ENCODE measurements at regions not wholly inside any gene's neighbourhood (a gene's known extent, or its start where the extent isn't known, plus 50 kb on each side); places are given as distances from the start of the nearest gene placed in this dataset.

DNA sequence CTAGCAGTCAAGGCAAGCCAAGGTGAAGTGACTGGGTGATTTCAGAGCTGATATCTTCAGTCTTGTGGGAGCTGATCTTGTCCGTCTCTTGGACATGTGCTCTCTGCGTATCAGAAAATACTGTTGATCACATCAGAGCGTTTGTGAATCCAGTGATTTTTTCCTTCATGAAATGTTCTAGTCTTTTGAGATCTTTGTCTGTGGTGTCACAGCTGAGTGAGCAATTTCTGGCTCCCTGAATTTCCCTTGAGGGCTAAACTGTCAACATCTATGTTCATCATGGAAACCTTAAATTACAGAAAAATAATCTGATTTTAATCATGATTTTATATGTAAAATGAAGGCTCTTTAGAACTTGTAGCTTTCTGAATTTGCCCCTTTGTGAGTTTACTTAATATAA lies 432.0 kb downstream of the CCDC85A start:
- Mint-ChIP-seq H3K4me3 (no peak overlapping the region), H3K27me3 (no peaks in the 10 kb centered on the region), H3K27ac (no peak overlapping the region), H3K9me3 (peaks cover 2 to 27% (median 10%) of the 10 kb centered on the region in 7 donors), H3K4me1 (no peaks in the 10 kb centered on the region), H3K36me3 (no peaks in the 10 kb centered on the region)
- ATAC-seq (ENCODE audit: low read depth in 2 of 2) (no peak), DNase-seq (no peak)
- Histone ChIP-seq H3K9me3 (ENCODE audit: control insufficient read depth in 2 of 2, low read length in 2 of 2) (no peaks in the 10 kb centered on the region), H3K4me3 (ENCODE audit: low read depth, low read length) (no peak overlapping the region), H3K4me1 (ENCODE audit: control insufficient read depth, insufficient read depth, low read length, poor library complexity, severe bottlenecking) (no peaks in the 10 kb centered on the region), H3K27ac (ENCODE audit: insufficient read depth, low read length, poor library complexity, severe bottlenecking) (no peak overlapping the region), H3K36me3 (ENCODE audit: control insufficient read depth, insufficient read depth, low read length) (no peaks in the 10 kb centered on the region), H3K27me3 (ENCODE audit: control insufficient read depth, insufficient read depth, low read length) (no peaks in the 10 kb centered on the region)

DNA sequence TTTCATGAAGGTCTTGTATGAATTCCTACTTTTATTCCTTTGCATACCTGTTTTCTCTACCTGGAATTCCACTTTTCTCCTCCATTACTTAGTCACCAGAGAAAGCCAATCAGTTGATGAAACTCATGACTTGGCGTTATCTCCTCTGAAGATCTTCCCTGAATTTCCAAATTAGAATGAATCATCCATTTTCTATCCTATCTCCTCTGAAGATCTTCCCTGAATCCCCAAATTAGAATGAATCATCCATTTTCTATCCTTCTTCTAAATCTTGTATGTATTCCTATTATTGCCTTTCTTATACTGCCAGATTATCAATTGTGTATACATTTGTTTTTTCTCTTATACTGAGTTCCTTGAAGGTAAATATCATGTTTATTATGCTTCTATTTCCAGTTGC lies 440.4 kb downstream of the CCDC85A start:
- Mint-ChIP-seq H3K36me3 (no peaks in the 10 kb centered on the region), H3K9me3 (peaks cover 0 to 25% (median 9%) of the 10 kb centered on the region in 7 donors), H3K27me3 (no peaks in the 10 kb centered on the region), H3K4me3 (no peak overlapping the region), H3K27ac (no peak overlapping the region), H3K4me1 (no peaks in the 10 kb centered on the region)
- no peaks in the 10 kb centered on the region for H3K4me1 ChIP-seq (ENCODE audit: control insufficient read depth, insufficient read depth, low read length, poor library complexity, severe bottlenecking)
- no peak overlapping the region for H3K27ac ChIP-seq (ENCODE audit: insufficient read depth, low read length, poor library complexity, severe bottlenecking)
- no peak for DNase-seq
- H3K27me3 ChIP-seq (ENCODE audit: control insufficient read depth, insufficient read depth, low read length), result no peaks in the 10 kb centered on the region
- no peak overlapping the region for H3K4me3 ChIP-seq (ENCODE audit: low read depth, low read length)
- no peaks in the 10 kb centered on the region for H3K36me3 ChIP-seq (ENCODE audit: control insufficient read depth, insufficient read depth, low read length)
- H3K9me3 ChIP-seq (ENCODE audit: control insufficient read depth in 2 of 2, low read length in 2 of 2), result peaks cover 0 to 3% of the 10 kb centered on the region in 2 experiments
- ATAC-seq (ENCODE audit: low read depth in 2 of 2), result no peak

DNA sequence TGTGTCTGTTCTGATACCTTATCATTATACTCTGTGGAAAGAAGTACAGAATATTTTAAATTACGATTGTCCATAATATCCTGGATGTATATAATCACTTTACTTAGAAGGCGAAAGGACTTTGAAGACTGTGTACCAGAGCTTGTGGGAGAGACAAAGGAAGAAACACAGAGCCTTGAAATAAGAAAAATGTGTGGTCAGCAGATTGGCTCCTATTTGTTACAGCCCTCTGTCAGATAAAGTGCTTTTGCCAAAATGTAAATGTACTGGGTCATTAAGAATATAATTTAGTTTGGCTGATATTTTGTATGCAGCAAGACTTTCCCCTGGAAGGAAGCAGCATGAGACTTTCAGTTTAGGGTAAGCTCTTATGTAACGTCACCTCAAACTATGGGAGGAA lies 443.1 kb downstream of the CCDC85A start:
- Mint-ChIP-seq H3K4me1 (no peaks in the 10 kb centered on the region), H3K9me3 (peaks cover 0 to 16% (median 10%) of the 10 kb centered on the region in 7 donors), H3K4me3 (no peak overlapping the region), H3K27me3 (no peaks in the 10 kb centered on the region), H3K36me3 (no peaks in the 10 kb centered on the region), H3K27ac (no peak overlapping the region)
- Histone ChIP-seq H3K27me3 (ENCODE audit: control insufficient read depth, insufficient read depth, low read length) (no peaks in the 10 kb centered on the region), H3K27ac (ENCODE audit: insufficient read depth, low read length, poor library complexity, severe bottlenecking) (no peak overlapping the region), H3K4me3 (ENCODE audit: low read depth, low read length) (no peak overlapping the region), H3K36me3 (ENCODE audit: control insufficient read depth, insufficient read depth, low read length) (no peaks in the 10 kb centered on the region), H3K9me3 (ENCODE audit: control insufficient read depth in 2 of 2, low read length in 2 of 2) (peaks cover 0 to 3% of the 10 kb centered on the region in 2 experiments), H3K4me1 (ENCODE audit: control insufficient read depth, insufficient read depth, low read length, poor library complexity, severe bottlenecking) (no peaks in the 10 kb centered on the region)
- DNase-seq (no peak), ATAC-seq (ENCODE audit: low read depth in 2 of 2) (no peak)

DNA sequence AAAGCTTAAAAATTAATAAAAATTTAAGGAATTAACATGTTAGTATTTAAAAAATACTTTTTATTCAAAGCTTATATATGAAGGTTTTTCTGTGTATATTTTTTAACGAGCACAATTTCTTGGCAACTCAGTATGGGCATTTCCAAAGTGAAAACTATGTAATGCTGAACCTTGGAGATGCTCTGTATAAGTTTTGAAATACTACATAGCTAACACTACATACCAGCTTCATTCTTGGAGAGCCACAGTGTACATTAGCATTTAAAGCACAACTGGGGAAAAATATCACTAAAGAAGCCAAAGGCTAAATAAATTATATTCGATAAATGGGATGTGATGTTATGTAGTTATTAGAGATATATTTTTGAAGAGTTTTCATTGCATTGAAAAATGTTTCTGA lies 446.5 kb downstream of the CCDC85A start:
- Mint-ChIP-seq H3K27ac (no peak overlapping the region), H3K27me3 (no peaks in the 10 kb centered on the region), H3K4me3 (no peak overlapping the region), H3K4me1 (no peaks in the 10 kb centered on the region), H3K36me3 (no peaks in the 10 kb centered on the region), H3K9me3 (peaks cover 0 to 15% (median 10%) of the 10 kb centered on the region in 7 donors)
- H3K4me3 ChIP-seq (ENCODE audit: low read depth, low read length), result no peak overlapping the region
- DNase-seq (no peak), ATAC-seq (ENCODE audit: low read depth in 2 of 2) (no peak)
- H3K9me3 ChIP-seq (ENCODE audit: control insufficient read depth in 2 of 2, low read length in 2 of 2), result no peaks in the 10 kb centered on the region
- H3K27me3 ChIP-seq (ENCODE audit: control insufficient read depth, insufficient read depth, low read length), result no peaks in the 10 kb centered on the region
- H3K36me3 ChIP-seq (ENCODE audit: control insufficient read depth, insufficient read depth, low read length), result no peaks in the 10 kb centered on the region
- H3K4me1 ChIP-seq (ENCODE audit: control insufficient read depth, insufficient read depth, low read length, poor library complexity, severe bottlenecking), result no peaks in the 10 kb centered on the region
- H3K27ac ChIP-seq (ENCODE audit: insufficient read depth, low read length, poor library complexity, severe bottlenecking), result no peak overlapping the region

DNA sequence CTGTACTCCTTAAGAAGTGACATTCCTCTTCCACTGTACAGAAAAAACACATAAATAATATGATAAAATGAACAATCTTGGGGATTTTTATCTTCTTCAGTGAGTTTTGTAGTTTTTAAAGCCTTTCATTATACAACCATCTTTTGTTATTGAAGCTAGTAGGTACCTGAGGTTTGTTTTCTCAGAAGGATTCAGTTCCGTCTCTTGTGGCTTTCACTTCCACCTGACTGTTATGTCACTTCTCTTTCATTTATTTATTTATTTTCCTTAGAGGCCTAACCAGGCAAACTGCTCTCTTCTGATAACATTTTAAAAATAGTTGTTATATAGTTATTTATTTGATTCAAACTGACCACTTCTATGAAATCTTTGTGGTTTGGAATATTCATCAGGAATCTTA lies 464.2 kb downstream of the CCDC85A start:
- no peaks in the 10 kb centered on the region for H3K9me3 ChIP-seq (ENCODE audit: control insufficient read depth in 2 of 2, low read length in 2 of 2)
- H3K27me3 Mint-ChIP-seq, result no peaks in the 10 kb centered on the region
- no peaks in the 10 kb centered on the region for H3K36me3 Mint-ChIP-seq
- no peaks in the 10 kb centered on the region for H3K4me1 Mint-ChIP-seq
- H3K4me3 Mint-ChIP-seq, result no peak overlapping the region
- no peak overlapping the region for H3K27ac ChIP-seq (ENCODE audit: insufficient read depth, low read length, poor library complexity, severe bottlenecking)
- H3K4me1 ChIP-seq (ENCODE audit: control insufficient read depth, insufficient read depth, low read length, poor library complexity, severe bottlenecking), result no peaks in the 10 kb centered on the region
- ATAC-seq (ENCODE audit: low read depth in 2 of 2) (no peak), DNase-seq (no peak)
- no peaks in the 10 kb centered on the region for H3K27me3 ChIP-seq (ENCODE audit: control insufficient read depth, insufficient read depth, low read length)
- H3K9me3 Mint-ChIP-seq, result peaks cover 0 to 13% (median 8%) of the 10 kb centered on the region in 7 donors
- no peak overlapping the region for H3K27ac Mint-ChIP-seq
- H3K4me3 ChIP-seq (ENCODE audit: low read depth, low read length), result no peak overlapping the region
- H3K36me3 ChIP-seq (ENCODE audit: control insufficient read depth, insufficient read depth, low read length), result no peaks in the 10 kb centered on the region

DNA sequence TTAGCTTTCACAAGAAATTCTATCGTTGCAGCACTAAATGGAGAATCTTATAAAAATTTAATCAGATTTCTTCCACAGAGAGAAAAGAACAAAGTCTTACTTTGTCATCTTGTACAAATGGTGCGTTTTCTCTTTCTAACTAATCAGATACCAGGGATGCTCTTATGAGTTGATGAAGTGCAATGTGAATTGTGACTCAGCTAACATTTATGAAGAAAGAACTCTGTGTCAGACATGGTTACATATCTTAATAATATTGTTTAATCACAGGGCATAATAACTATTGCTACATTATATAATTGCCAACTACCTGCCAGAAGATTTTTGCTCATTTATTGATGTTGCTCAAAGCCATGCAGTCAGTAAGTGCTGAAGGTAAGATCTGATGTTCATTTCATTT lies 465.0 kb downstream of the CCDC85A start:
- no peaks in the 10 kb centered on the region for H3K36me3 ChIP-seq (ENCODE audit: control insufficient read depth, insufficient read depth, low read length)
- Mint-ChIP-seq H3K27me3 (no peaks in the 10 kb centered on the region), H3K4me1 (no peaks in the 10 kb centered on the region), H3K4me3 (no peak overlapping the region), H3K9me3 (peaks cover 0 to 9% (median 7%) of the 10 kb centered on the region in 7 donors), H3K27ac (no peak overlapping the region), H3K36me3 (no peaks in the 10 kb centered on the region)
- H3K27ac ChIP-seq (ENCODE audit: insufficient read depth, low read length, poor library complexity, severe bottlenecking), result no peak overlapping the region
- H3K9me3 ChIP-seq (ENCODE audit: control insufficient read depth in 2 of 2, low read length in 2 of 2), result no peaks in the 10 kb centered on the region
- no peak overlapping the region for H3K4me3 ChIP-seq (ENCODE audit: low read depth, low read length)
- DNase-seq (no peak), ATAC-seq (ENCODE audit: low read depth in 2 of 2) (no peak)
- H3K27me3 ChIP-seq (ENCODE audit: control insufficient read depth, insufficient read depth, low read length), result no peaks in the 10 kb centered on the region
- H3K4me1 ChIP-seq (ENCODE audit: control insufficient read depth, insufficient read depth, low read length, poor library complexity, severe bottlenecking), result no peaks in the 10 kb centered on the region

DNA sequence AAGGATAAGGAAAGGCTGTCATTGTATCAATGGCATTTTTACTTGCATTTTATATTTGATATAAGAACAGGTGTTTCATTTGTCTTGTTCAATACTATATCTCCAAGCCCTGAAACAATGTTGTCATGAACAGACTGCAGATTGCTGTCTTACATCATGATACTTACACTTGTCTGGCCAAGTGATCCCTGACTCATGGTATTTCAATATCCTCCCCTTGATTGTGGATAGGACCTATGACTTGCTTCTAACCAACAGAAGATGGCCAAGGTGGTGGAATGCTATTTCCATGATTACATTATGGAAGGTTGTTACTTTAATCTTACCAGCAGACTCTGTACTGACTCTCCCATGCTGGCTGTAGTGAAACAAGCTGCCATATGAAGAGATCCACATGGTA lies 471.1 kb downstream of the CCDC85A start:
- no peaks in the 10 kb centered on the region for H3K4me1 Mint-ChIP-seq
- H3K27ac Mint-ChIP-seq, result no peak overlapping the region
- H3K9me3 Mint-ChIP-seq, result peaks cover 0 to 11% (median 5%) of the 10 kb centered on the region in 7 donors
- no peak overlapping the region for H3K4me3 ChIP-seq (ENCODE audit: low read depth, low read length)
- DNase-seq (no peak), ATAC-seq (ENCODE audit: low read depth in 2 of 2) (no peak)
- no peaks in the 10 kb centered on the region for H3K27me3 ChIP-seq (ENCODE audit: control insufficient read depth, insufficient read depth, low read length)
- no peaks in the 10 kb centered on the region for H3K27me3 Mint-ChIP-seq
- no peak overlapping the region for H3K4me3 Mint-ChIP-seq
- no peaks in the 10 kb centered on the region for H3K36me3 Mint-ChIP-seq
- H3K36me3 ChIP-seq (ENCODE audit: control insufficient read depth, insufficient read depth, low read length), result no peaks in the 10 kb centered on the region
- H3K4me1 ChIP-seq (ENCODE audit: control insufficient read depth, insufficient read depth, low read length, poor library complexity, severe bottlenecking), result no peaks in the 10 kb centered on the region
- H3K27ac ChIP-seq (ENCODE audit: insufficient read depth, low read length, poor library complexity, severe bottlenecking), result no peak overlapping the region
- no peaks in the 10 kb centered on the region for H3K9me3 ChIP-seq (ENCODE audit: control insufficient read depth in 2 of 2, low read length in 2 of 2)

DNA sequence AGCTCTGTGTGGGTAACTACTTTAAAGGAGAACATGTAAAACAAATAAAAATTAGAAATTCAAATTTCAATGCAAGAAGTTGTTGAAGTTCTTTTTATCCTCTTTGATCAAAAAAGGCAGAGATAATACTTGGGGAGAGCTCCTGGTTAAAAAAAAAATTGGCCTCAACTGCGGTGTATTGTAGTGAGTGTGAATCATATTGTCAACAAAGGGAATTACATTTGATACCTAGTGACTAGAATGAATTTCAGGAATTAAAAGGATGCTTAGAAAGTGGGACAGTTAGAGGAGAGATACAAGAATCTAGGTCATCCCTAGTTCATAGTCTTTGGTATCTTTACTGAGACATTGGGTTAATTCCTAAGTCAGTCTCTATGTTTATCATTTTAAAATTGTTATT lies 473.0 kb downstream of the CCDC85A start:
- H3K27me3 Mint-ChIP-seq, result no peaks in the 10 kb centered on the region
- no peaks in the 10 kb centered on the region for H3K36me3 Mint-ChIP-seq
- H3K27ac Mint-ChIP-seq, result no peak overlapping the region
- no peaks in the 10 kb centered on the region for H3K4me1 ChIP-seq (ENCODE audit: control insufficient read depth, insufficient read depth, low read length, poor library complexity, severe bottlenecking)
- peaks cover 0 to 11% (median 4%) of the 10 kb centered on the region in 7 donors for H3K9me3 Mint-ChIP-seq
- ATAC-seq (ENCODE audit: low read depth in 2 of 2), result no peak
- no peak overlapping the region for H3K4me3 ChIP-seq (ENCODE audit: low read depth, low read length)
- DNase-seq, result no peak
- no peaks in the 10 kb centered on the region for H3K9me3 ChIP-seq (ENCODE audit: control insufficient read depth in 2 of 2, low read length in 2 of 2)
- no peaks in the 10 kb centered on the region for H3K27me3 ChIP-seq (ENCODE audit: control insufficient read depth, insufficient read depth, low read length)
- no peak overlapping the region for H3K27ac ChIP-seq (ENCODE audit: insufficient read depth, low read length, poor library complexity, severe bottlenecking)
- H3K4me1 Mint-ChIP-seq, result no peaks in the 10 kb centered on the region
- no peaks in the 10 kb centered on the region for H3K36me3 ChIP-seq (ENCODE audit: control insufficient read depth, insufficient read depth, low read length)
- no peak overlapping the region for H3K4me3 Mint-ChIP-seq

Measured in CD4-positive, CD25-positive, alpha-beta regulatory T cell (primary cell).